GM12878 (cell line): ENCODE measurements at regions not wholly inside any gene's neighbourhood (a gene's known extent, or its start where the extent isn't known, plus 50 kb on each side); places are given as distances from the start of the nearest gene placed in this dataset.

Source experiments
- ATAC-seq: fragments of 200-7000 bp; cut with Tn5 transposase; 3 replicates; pipeline ENCODE4 v1.9.1; 2020; ENCODE audit warnings: mild to moderate bottlenecking, moderate library complexity
- BruUV-seq: library from RNA; stranded (reverse); fragments of 400-500 nt; replicated peaks from 2 replicates; lab custom pipeline; 2021; lab: Mats Ljungman, UMichigan
- CTCF ChIA-PET: fragments of 300-600 bp; sonication (Branson Sonifier 250); formaldehyde crosslinking; extraction: SDS; loops from one replicate; lab custom pipeline; 2021; ENCODE audit warnings: inconsistent platforms; lab: Yijun Ruan, JAX
- POLR2A ChIA-PET: fragments of 350-600 bp; formaldehyde crosslinking; extraction: SDS; loops from one replicate; lab custom pipeline; 2021; ENCODE audit warnings: inconsistent platforms; lab: Charles Lee
- RAD21 ChIA-PET: fragments of 300-600 bp; sonication (Branson Sonifier 250); formaldehyde crosslinking; loops from one replicate; lab custom pipeline; 2023; ENCODE audit warnings: antibody characterized with exemption; ENCODE audit not compliant: unreplicated experiment; lab: Charles Lee
- SMC1A ChIA-PET: fragments of 300-600 bp; sonication (Branson Sonifier 250); formaldehyde crosslinking; loops from one replicate; lab custom pipeline; 2023; ENCODE audit not compliant: unreplicated experiment, uncharacterized antibody; lab: Charles Lee
- DNase-seq: peaks from one replicate; pipeline ENCODE4 v3.0.0-alpha.2; 2011; ENCODE audit warnings: low read depth, low spot score
- FAIRE-seq: peaks from 3 replicates; lab custom pipeline; 2011; peaks lifted over from hg19 to GRCh38; lab: Jason Lieb, UNC
- H2AFZ ChIP-seq: 2 replicates; pipeline ENCODE4 v1.6.0; 2011; ENCODE audit warnings: low read depth, low read length, control low read depth; ENCODE audit not compliant: control insufficient read depth
- H3K27ac ChIP-seq: 2 replicates; pipeline ENCODE4 v1.5.1; 2011; ENCODE audit warnings: control low read depth; ENCODE audit not compliant: control insufficient read depth, insufficient read depth
- H3K27me3 ChIP-seq, 2 experiments: replicated peaks in 1 of 2; 2 replicates each; pipeline versions ENCODE4 v1.6.0 to v1.6.1; 2011; ENCODE audit warnings: low read length in 1 of 2; ENCODE audit not compliant: control insufficient read depth in 2 of 2, insufficient read depth in 2 of 2
- H3K36me3 ChIP-seq, 2 experiments: 2 replicates each; pipeline ENCODE4 v1.5.1; 2011; ENCODE audit warnings: low read length in 1 of 2; ENCODE audit not compliant: control insufficient read depth in 2 of 2, insufficient read depth in 2 of 2
- H3K4me1 ChIP-seq: 2 replicates; pipeline ENCODE4 v1.6.1; 2011; ENCODE audit warnings: mild to moderate bottlenecking, low read length, moderate library complexity, mixed read lengths; ENCODE audit not compliant: control insufficient read depth, insufficient read depth
- H3K4me2 ChIP-seq: 2 replicates; pipeline ENCODE4 v1.6.0; 2011; ENCODE audit warnings: control low read depth; ENCODE audit not compliant: control insufficient read depth, insufficient read depth
- H3K4me3 ChIP-seq: fragments of 200-600 bp; sonication (generic); 2 replicates; pipeline ENCODE4 v1.5.1; 2016
- H3K79me2 ChIP-seq: 2 replicates; pipeline ENCODE4 v1.6.0; 2011; ENCODE audit warnings: low read length; ENCODE audit not compliant: control insufficient read depth, insufficient read depth
- H3K9ac ChIP-seq: 2 replicates; pipeline ENCODE4 v1.8.0; 2011; ENCODE audit warnings: low read length, control low read depth, mixed read lengths; ENCODE audit not compliant: control insufficient read depth, insufficient read depth
- H3K9me3 ChIP-seq: replicated peaks from 3 replicates; pipeline ENCODE4 v1.5.1; 2011; ENCODE audit warnings: mild to moderate bottlenecking, low read length; ENCODE audit not compliant: control insufficient read depth, insufficient read depth
- H4K20me1 ChIP-seq: 2 replicates; pipeline ENCODE4 v1.6.0; 2011; ENCODE audit not compliant: control insufficient read depth, insufficient read depth
- BMI1 ChIP-seq: fragments of 450-650 bp; IDR thresholded peaks from 2 replicates; pipeline ENCODE4 v1.6.1; 2016; ENCODE audit warnings: mild to moderate bottlenecking, moderate library complexity, borderline replicate concordance
- CHD2 ChIP-seq: IDR thresholded peaks from 2 replicates; pipeline ENCODE4 v1.6.1; 2011; ENCODE audit warnings: low read depth, low read length, improper control_type of control experiment, borderline replicate concordance
- CUX1 ChIP-seq: IDR thresholded peaks from 2 replicates; pipeline ENCODE4 v1.6.1; 2012; ENCODE audit warnings: improper control_type of control experiment, low read depth, low read length; ENCODE audit not compliant: insufficient replicate concordance
- ETV6 ChIP-seq, 2 experiments: fragments of 450-650 bp in 1 of 2; IDR thresholded peaks in 1 of 2; conservative IDR thresholded peaks in 1 of 2; 2 replicates each; pipeline ENCODE4 v1.6.1; 2014; ENCODE audit warnings: antibody characterized with exemption in 1 of 2, borderline replicate concordance in 1 of 2, low read depth in 1 of 2, mild to moderate bottlenecking in 1 of 2, moderate library complexity in 1 of 2
- EZH2 ChIP-seq: IDR thresholded peaks from 2 replicates; pipeline ENCODE4 v1.6.1; 2012; ENCODE audit warnings: low read depth, mild to moderate bottlenecking, control low read depth, inconsistent platforms, low read length, borderline replicate concordance; ENCODE audit not compliant: control insufficient read depth
- KAT2A ChIP-seq: conservative IDR thresholded peaks from 2 replicates; pipeline ENCODE4 v1.6.1; 2011; ENCODE audit warnings: low read depth, low read length; ENCODE audit not compliant: control insufficient read depth
- RBBP5 ChIP-seq: fragments of 200-600 bp; sonication (generic); conservative IDR thresholded peaks from 2 replicates; pipeline ENCODE4 v1.6.1; 2016
- SREBF2 ChIP-seq: IDR thresholded peaks from 2 replicates; pipeline ENCODE4 v1.6.1; 2012; ENCODE audit warnings: mild to moderate bottlenecking, low read length
- STAT1 ChIP-seq: fragments of 450-650 bp; conservative IDR thresholded peaks from 2 replicates; pipeline ENCODE4 v1.6.1; 2014; ENCODE audit warnings: antibody characterized with exemption, mild to moderate bottlenecking
- STAT3 ChIP-seq: IDR thresholded peaks from 2 replicates; pipeline ENCODE4 v1.6.1; 2011; ENCODE audit warnings: low read depth, low read length, improper control_type of control experiment
- WGBS: methylation state at CpG from one replicate; pipeline ENCODE4 v1.1.6; 2016; ENCODE audit warnings: low lambda C conversion rate; ENCODE audit not compliant: insufficient replicate concordance, insufficient coverage; ENCODE audit errors: missing lambda C conversion rate; 5-methylcytosine and 5-hydroxymethylcytosine counted together
- in situ Hi-C: fragments of 300-500 bp; cut with MboI; formaldehyde crosslinking; loops from 9 replicates; pipeline ENCODE4 v1.14.3; 2018; ENCODE audit warnings: mixed read lengths
- intact Hi-C: fragments of 100-400 bp; cut with micrococcal nuclease; formaldehyde crosslinking; loops from one replicate; pipeline ENCODE4 v1.14.2; 2022; ENCODE audit not compliant: unreplicated experiment

- Histone ChIP-seq H3K36me3 (no peaks in the 10 kb centered on the region), H3K79me2 (no peaks in the 10 kb centered on the region), H3K4me2 (no peak overlapping the region), H2AFZ (no peak overlapping the region), H3K9me3 (no peaks in the 10 kb centered on the region), H3K9ac (no peak overlapping the region), H3K4me1 (no peaks in the 10 kb centered on the region)
- DNase-seq: no peak
- CTCF ChIA-PET: interaction anchor here (0.7 kb wide), 1 partner anchor 12 kb away, joined by 3 read pairs; no protein-coding TSS in a partner anchor
- POLR2A ChIA-PET: no interaction called here
- WGBS: 29% methylated on average over 3 of the region's 3 CpGs
- intact Hi-C loops: no loop called here
- ATAC-seq: no peak
- no TSS peak for BruUV-seq
- SMC1A ChIA-PET: no interaction called here
- no peak for FAIRE-seq
- no peak for TF ChIP-seq STAT3
- TF ChIP-seq CHD2: no peak
- TF ChIP-seq STAT1: no peak
- no peak for TF ChIP-seq ETV6 (conservative IDR thresholded peaks at IDR 0.05 in 1 of 2, IDR thresholded peaks at IDR 0.05 in 1 of 2; ENCODE audit: borderline replicate concordance in 1 of 2, low read depth in 1 of 2)
- TF ChIP-seq BMI1: no peak
- no peak for TF ChIP-seq SREBF2
- no peak for TF ChIP-seq RBBP5
- TF ChIP-seq EZH2: no peak
- TF ChIP-seq CUX1: no peak
- no peak for TF ChIP-seq KAT2A
- TF ChIP-seq, all 136 proteins: peak for 0
- RAD21 ChIA-PET: no interaction called here
- Histone ChIP-seq H3K27me3 (no peaks in the 10 kb centered on the region), H4K20me1 (no peaks in the 10 kb centered on the region), H3K4me3 (no peak overlapping the region), H3K27ac (no peak overlapping the region)
- in situ Hi-C loops: no loop called here
These were observed 309.2 kb downstream of the FAT3 start for GRCh38 chr11:92533657-92534335.
